ENCODE measurements at regions not wholly inside any gene's neighbourhood (a gene's known extent, or its start where the extent isn't known, plus 50 kb on each side); places are given as distances from the start of the nearest gene placed in this dataset.
A peak's percentile ranks its signal among the peaks of the same experiment; 100 is the strongest.

GRCh38 chr5:24080046-24080445 lies 564.7 kb downstream of the CDH10 start:
- TF ChIP-seq POLR2A (IDR thresholded peaks at IDR 0.05) (no peak), POLR2AphosphoS5 (IDR thresholded peaks at IDR 0.05) (no peak), CTCF (IDR thresholded peaks at IDR 0.05) (no peak), EP300 (IDR thresholded peaks at IDR 0.05) (no peak)
- Histone ChIP-seq H3K4me1 (no peaks in the 10 kb centered on the region), H3K4me3 (no peak overlapping the region), H3K36me3 (no peaks in the 10 kb centered on the region), H3K9me3 (no peaks in the 10 kb centered on the region), H3K27me3 (no peaks in the 10 kb centered on the region), H3K27ac (no peak overlapping the region)
- DNase-seq (no peak), ATAC-seq (ENCODE audit: low FRiP score in 2 of 2) (no peak)
- WGBS, 2 donors: 63 to 74% methylated on average over 2 of the region's 2 CpGs

GRCh38 chr5:24094081-24094679 lies 550.6 kb downstream of the CDH10 start:
- TF ChIP-seq POLR2A (IDR thresholded peaks at IDR 0.05): no peak
- no peak for TF ChIP-seq CTCF (IDR thresholded peaks at IDR 0.05)
- no peak for TF ChIP-seq EP300 (IDR thresholded peaks at IDR 0.05)
- no peak for TF ChIP-seq POLR2AphosphoS5 (IDR thresholded peaks at IDR 0.05)
- no peak for DNase-seq
- no peaks in the 10 kb centered on the region for H3K9me3 ChIP-seq
- no peak for ATAC-seq (ENCODE audit: low FRiP score in 2 of 2)
- no peak overlapping the region for H3K4me3 ChIP-seq
- H3K27ac ChIP-seq: no peak overlapping the region
- no peaks in the 10 kb centered on the region for H3K27me3 ChIP-seq
- no peaks in the 10 kb centered on the region for H3K4me1 ChIP-seq
- no peaks in the 10 kb centered on the region for H3K36me3 ChIP-seq
- WGBS, 2 donors: 72 to 82% methylated on average over 8 of the region's 8 CpGs

- no peak for ATAC-seq (ENCODE audit: low FRiP score in 2 of 2)
- H3K27ac ChIP-seq: no peak overlapping the region
- H3K4me1 ChIP-seq: no peaks in the 10 kb centered on the region
- no peaks in the 10 kb centered on the region for H3K9me3 ChIP-seq
- no peaks in the 10 kb centered on the region for H3K36me3 ChIP-seq
- no peak overlapping the region for H3K4me3 ChIP-seq
- WGBS, 2 donors: 69 to 71% methylated on average over 2 of the region's 2 CpGs
- H3K27me3 ChIP-seq: no peaks in the 10 kb centered on the region
- TF ChIP-seq POLR2A (IDR thresholded peaks at IDR 0.05) (no peak), CTCF (IDR thresholded peaks at IDR 0.05) (no peak), EP300 (IDR thresholded peaks at IDR 0.05) (no peak), POLR2AphosphoS5 (IDR thresholded peaks at IDR 0.05) (no peak)
- DNase-seq: no peak
Measured at GRCh38 chr5:24102010-24102409, 542.8 kb downstream of the CDH10 start.

- Histone ChIP-seq H3K4me1 (no peaks in the 10 kb centered on the region), H3K36me3 (no peaks in the 10 kb centered on the region), H3K27me3 (no peaks in the 10 kb centered on the region), H3K27ac (no peak overlapping the region), H3K9me3 (no peaks in the 10 kb centered on the region), H3K4me3 (no peak overlapping the region)
- no peak for ATAC-seq (ENCODE audit: low FRiP score in 2 of 2)
- no peak for TF ChIP-seq EP300 (IDR thresholded peaks at IDR 0.05)
- DNase-seq: no peak
- WGBS, 2 donors: 74 to 80% methylated on average over 3 of the region's 3 CpGs
Measured at GRCh38 chr5:24103451-24104023, 541.2 kb downstream of the CDH10 start.

- no peaks in the 10 kb centered on the region for H3K27me3 ChIP-seq
- no peaks in the 10 kb centered on the region for H3K36me3 ChIP-seq
- H3K27ac ChIP-seq: no peak overlapping the region
- TF ChIP-seq EP300 (IDR thresholded peaks at IDR 0.05) (no peak), POLR2AphosphoS5 (IDR thresholded peaks at IDR 0.05) (no peak), CTCF (IDR thresholded peaks at IDR 0.05) (peak in 1 of 6 experiments; percentile 6), POLR2A (IDR thresholded peaks at IDR 0.05) (no peak)
- no peaks in the 10 kb centered on the region for H3K4me1 ChIP-seq
- no peak for ATAC-seq (ENCODE audit: low FRiP score in 2 of 2)
- WGBS, 2 donors: 33 to 37% methylated on average over 3 of the region's 3 CpGs
- no peaks in the 10 kb centered on the region for H3K9me3 ChIP-seq
- no peak for DNase-seq
- no peak overlapping the region for H3K4me3 ChIP-seq
Measured at GRCh38 chr5:24110004-24110615, 534.7 kb downstream of the CDH10 start.

Data from upper lobe of left lung (tissue), 6 donors.